RWPE2 (cell line): ENCODE measurements at regions not wholly inside any gene's neighbourhood (a gene's known extent, or its start where the extent isn't known, plus 50 kb on each side); places are given as distances from the start of the nearest gene placed in this dataset.

Experiments used
- ATAC-seq: fragments of 200-7000 bp; cut with Tn5 transposase; 3 replicates; pipeline ENCODE4 v1.9.1; 2021; ENCODE audit warnings: low read depth
- DNase-seq: peaks from one replicate; pipeline ENCODE4 v3.0.0-alpha.2; 2020; ENCODE audit warnings: low spot score
- H3K27ac ChIP-seq: fragments of 450-650 bp; 2 replicates; pipeline ENCODE4 v1.5.1; 2017; ENCODE audit warnings: mild to moderate bottlenecking; ENCODE audit not compliant: poor library complexity, severe bottlenecking
- H3K27me3 ChIP-seq: fragments of 250-450 bp; sonication (Bioruptor Pico); 2 replicates; pipeline ENCODE4 v1.5.1; 2021; ENCODE audit warnings: mild to moderate bottlenecking, moderate library complexity; ENCODE audit not compliant: insufficient read depth, poor library complexity, severe bottlenecking
- H3K36me3 ChIP-seq: fragments of 250-450 bp; sonication (Bioruptor Pico); 2 replicates; pipeline ENCODE4 v1.5.1; 2020; ENCODE audit warnings: low read depth, mild to moderate bottlenecking, moderate library complexity
- H3K4me1 ChIP-seq: fragments of 250-450 bp; sonication (Bioruptor Pico); 2 replicates; pipeline ENCODE4 v1.5.1; 2021; ENCODE audit warnings: mild to moderate bottlenecking, moderate library complexity; ENCODE audit not compliant: insufficient read depth, poor library complexity, severe bottlenecking
- H3K4me3 ChIP-seq: fragments of 250-450 bp; sonication (Bioruptor Pico); 2 replicates; pipeline ENCODE4 v1.5.1; 2021; ENCODE audit warnings: mild to moderate bottlenecking, moderate library complexity; ENCODE audit not compliant: severe bottlenecking
- H3K9me3 ChIP-seq: fragments of 250-450 bp; sonication (Bioruptor Pico); 2 replicates; pipeline ENCODE4 v1.5.1; 2021; ENCODE audit warnings: mild to moderate bottlenecking, moderate library complexity; ENCODE audit not compliant: severe bottlenecking
- TF ChIP-seq, protein P1 (sequence below): fragments of 450-650 bp; IDR thresholded peaks from one replicate; pipeline ENCODE4 v1.5.1; 2017; ENCODE audit warnings: mild to moderate bottlenecking, moderate library complexity; ENCODE audit not compliant: poor library complexity, severe bottlenecking

- TF ChIP-seq, protein P1, sequence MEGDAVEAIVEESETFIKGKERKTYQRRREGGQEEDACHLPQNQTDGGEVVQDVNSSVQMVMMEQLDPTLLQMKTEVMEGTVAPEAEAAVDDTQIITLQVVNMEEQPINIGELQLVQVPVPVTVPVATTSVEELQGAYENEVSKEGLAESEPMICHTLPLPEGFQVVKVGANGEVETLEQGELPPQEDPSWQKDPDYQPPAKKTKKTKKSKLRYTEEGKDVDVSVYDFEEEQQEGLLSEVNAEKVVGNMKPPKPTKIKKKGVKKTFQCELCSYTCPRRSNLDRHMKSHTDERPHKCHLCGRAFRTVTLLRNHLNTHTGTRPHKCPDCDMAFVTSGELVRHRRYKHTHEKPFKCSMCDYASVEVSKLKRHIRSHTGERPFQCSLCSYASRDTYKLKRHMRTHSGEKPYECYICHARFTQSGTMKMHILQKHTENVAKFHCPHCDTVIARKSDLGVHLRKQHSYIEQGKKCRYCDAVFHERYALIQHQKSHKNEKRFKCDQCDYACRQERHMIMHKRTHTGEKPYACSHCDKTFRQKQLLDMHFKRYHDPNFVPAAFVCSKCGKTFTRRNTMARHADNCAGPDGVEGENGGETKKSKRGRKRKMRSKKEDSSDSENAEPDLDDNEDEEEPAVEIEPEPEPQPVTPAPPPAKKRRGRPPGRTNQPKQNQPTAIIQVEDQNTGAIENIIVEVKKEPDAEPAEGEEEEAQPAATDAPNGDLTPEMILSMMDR = no peak
- no peak overlapping the region for H3K27ac ChIP-seq
- ATAC-seq = no peak
- H3K4me3 ChIP-seq = no peak overlapping the region
- no peaks in the 10 kb centered on the region for H3K27me3 ChIP-seq
- no peaks in the 10 kb centered on the region for H3K36me3 ChIP-seq
- no peak for DNase-seq
- H3K9me3 ChIP-seq = no peaks in the 10 kb centered on the region
- no peaks in the 10 kb centered on the region for H3K4me1 ChIP-seq
These were observed 116.9 kb upstream of the GYPC start for GRCh38 chr2:126539101-126539500.

DNA sequence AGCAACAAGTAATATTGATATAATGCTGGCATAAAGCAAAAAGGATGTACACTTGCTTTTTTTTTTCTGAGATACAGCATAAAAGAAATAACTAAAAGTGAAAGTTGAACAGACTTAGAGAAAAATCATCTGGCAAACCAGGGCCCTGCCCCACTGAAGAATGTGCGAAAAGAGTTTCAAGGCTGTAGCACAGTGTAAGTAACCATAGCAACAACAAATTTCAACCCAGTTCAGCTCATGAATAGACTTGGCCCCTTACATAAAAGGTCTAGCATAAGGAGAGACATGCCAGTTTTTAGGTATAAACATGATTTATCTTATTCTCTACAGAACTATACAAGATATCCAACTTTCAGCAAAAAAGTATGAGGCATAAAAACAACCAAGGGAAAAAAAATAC is 113.7 kb upstream of the GYPC start:
- H3K9me3 ChIP-seq = no peaks in the 10 kb centered on the region
- H3K4me3 ChIP-seq = no peak overlapping the region
- TF ChIP-seq, protein P1 = no peak
- no peak for DNase-seq
- no peaks in the 10 kb centered on the region for H3K27me3 ChIP-seq
- ATAC-seq = no peak
- no peaks in the 10 kb centered on the region for H3K36me3 ChIP-seq
- no peaks in the 10 kb centered on the region for H3K4me1 ChIP-seq
- no peak overlapping the region for H3K27ac ChIP-seq

GRCh38 chr2:126543081-126543480 is 112.9 kb upstream of the GYPC start:
- Histone ChIP-seq H3K9me3 (no peaks in the 10 kb centered on the region), H3K4me3 (no peak overlapping the region), H3K27ac (no peak overlapping the region), H3K36me3 (no peaks in the 10 kb centered on the region), H3K27me3 (no peaks in the 10 kb centered on the region), H3K4me1 (no peaks in the 10 kb centered on the region)
- no peak for ATAC-seq
- TF ChIP-seq, protein P1 = no peak
- DNase-seq = no peak

GRCh38 chr2:126558029-126558428 is 97.9 kb upstream of the GYPC start:
- Histone ChIP-seq H3K9me3 (no peaks in the 10 kb centered on the region), H3K27me3 (no peaks in the 10 kb centered on the region), H3K4me3 (no peak overlapping the region), H3K27ac (no peak overlapping the region), H3K4me1 (no peaks in the 10 kb centered on the region), H3K36me3 (no peaks in the 10 kb centered on the region)
- ATAC-seq (no peak), DNase-seq (no peak)
- TF ChIP-seq, protein P1 = no peak

GRCh38 chr2:126568734-126569133 is 87.2 kb upstream of the GYPC start:
- no peaks in the 10 kb centered on the region for H3K9me3 ChIP-seq
- H3K4me3 ChIP-seq = no peak overlapping the region
- no peak overlapping the region for H3K27ac ChIP-seq
- DNase-seq = no peak
- H3K27me3 ChIP-seq = no peaks in the 10 kb centered on the region
- H3K4me1 ChIP-seq = no peaks in the 10 kb centered on the region
- ATAC-seq = no peak
- H3K36me3 ChIP-seq = no peaks in the 10 kb centered on the region
- TF ChIP-seq, protein P1 = no peak
